ENCODE measurements at regions not wholly inside any gene's neighbourhood (a gene's known extent, or its start where the extent isn't known, plus 50 kb on each side); places are given as distances from the start of the nearest gene placed in this dataset.
A peak's percentile ranks its signal among the peaks of the same experiment; 100 is the strongest.
"Not testable (repeated sequence)": the region's sequence is repeated elsewhere in the genome, so short reads cannot be mapped to it uniquely, and the experiment has no call there.

DNA sequence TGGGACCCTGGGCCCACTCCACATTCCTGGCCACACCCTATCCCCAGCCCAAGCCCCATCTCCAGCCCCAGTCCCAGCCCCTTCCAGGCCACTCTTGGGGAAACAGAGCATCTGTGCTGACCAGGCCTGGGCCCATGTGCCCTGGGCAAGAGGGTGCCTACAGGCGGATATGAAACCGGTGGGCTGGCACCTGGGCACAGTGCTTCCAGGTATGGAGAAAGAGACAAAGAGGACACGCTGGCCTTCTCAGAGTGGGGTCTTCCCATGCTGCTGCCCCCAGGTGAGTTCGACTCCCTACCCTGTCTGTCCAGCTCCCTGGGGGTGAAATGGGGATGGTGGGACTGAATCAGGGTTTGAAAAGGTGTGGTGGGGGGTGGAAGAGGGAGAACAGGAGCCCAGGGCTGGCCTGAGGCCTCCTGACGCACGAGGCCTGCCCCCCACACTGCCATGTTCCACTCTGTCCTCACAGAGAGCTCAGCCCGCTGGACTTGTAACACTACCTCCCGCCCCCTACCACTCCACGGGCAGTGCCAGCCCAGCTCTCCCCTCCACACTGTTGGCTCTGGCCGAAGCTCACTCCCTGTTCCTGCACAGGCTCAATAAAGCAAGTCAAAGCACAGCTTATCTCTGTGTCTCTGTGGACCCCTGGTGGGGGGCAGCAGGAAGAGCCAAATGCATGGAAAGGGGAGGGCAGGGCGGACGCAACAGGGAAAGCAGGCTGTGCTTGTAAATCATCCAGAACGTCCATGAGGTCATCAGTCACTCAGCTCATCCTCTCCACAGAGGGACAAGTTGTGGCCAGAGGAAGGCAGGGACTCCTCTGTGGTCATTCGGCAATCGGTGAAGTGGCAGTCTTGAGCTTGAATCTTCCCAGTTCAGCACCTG is 71.1 kb upstream of the TMEM97 start:
- intact Hi-C loops (cut with DNase I): loop anchor here (5.0 to 10.0 kb wide), 2 partner anchors 363 to 441 kb away; no protein-coding TSS in a partner anchor
- DNase-seq: no peak

DNA sequence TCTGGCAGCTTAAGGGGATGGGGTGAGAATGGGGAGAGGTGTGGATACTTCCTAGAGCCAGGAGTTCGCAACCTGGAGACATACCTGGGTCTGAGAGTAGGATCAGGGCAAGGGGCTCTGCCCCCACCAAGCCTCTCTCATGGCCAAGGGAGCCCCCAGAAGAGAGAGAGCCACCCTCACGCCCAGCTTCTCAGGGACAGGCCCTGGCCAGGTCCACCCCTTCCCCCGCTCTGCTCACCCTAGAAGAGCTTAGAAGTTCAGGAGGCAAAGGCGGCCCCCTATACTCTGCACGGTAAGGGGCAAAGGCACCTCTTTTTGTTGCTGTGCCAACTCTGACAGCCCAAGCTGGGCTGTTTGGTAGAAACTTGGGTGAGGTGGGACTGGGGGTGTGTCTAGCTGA is 69.3 kb upstream of the TMEM97 start:
- intact Hi-C loops (cut with DNase I): loop anchor here (5.0 to 10.0 kb wide), 2 partner anchors 365 to 442 kb away; no protein-coding TSS in a partner anchor
- no peak for DNase-seq

DNA sequence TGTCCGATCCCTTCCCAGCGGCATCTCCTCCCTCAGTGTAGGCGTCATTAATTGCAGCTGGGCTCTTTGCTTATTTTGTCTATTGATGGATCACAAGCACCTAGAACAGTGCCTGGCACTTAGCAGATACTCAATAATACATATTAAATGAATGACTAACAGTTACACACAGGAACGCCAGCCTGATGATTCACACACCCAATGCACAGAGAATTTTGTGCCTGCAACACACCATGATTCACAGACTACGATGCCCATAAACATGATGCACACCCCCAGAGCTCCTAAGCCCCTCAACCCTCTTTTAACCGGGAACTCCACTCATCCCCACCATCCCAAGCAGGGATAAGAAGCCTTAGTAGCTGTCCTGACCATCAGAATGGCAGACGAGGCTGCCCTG is 66.6 kb upstream of the TMEM97 start:
- DNase-seq: no peak
- intact Hi-C loops (cut with DNase I): no loop called here

DNA sequence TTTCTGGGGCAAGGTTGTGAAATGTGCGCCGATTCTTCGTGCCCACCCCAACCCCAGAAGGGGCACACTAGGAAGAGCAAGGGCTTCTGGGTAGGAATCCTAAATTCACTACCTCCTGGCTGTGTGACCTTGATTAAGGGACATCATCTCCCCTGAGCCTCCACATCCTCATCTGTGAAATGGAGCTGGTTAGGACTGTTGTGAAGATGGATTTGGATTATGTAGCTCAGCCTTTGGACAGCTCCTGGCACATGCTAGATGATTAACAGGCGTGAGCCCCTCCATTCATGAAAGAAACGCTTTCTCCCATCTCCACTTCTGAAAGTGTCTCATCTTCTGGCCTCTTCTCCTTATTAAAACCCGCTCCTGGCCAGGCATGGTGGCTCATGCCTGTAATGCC is 65.3 kb upstream of the TMEM97 start:
- no peak for DNase-seq
- intact Hi-C loops (cut with DNase I): no loop called here

DNA sequence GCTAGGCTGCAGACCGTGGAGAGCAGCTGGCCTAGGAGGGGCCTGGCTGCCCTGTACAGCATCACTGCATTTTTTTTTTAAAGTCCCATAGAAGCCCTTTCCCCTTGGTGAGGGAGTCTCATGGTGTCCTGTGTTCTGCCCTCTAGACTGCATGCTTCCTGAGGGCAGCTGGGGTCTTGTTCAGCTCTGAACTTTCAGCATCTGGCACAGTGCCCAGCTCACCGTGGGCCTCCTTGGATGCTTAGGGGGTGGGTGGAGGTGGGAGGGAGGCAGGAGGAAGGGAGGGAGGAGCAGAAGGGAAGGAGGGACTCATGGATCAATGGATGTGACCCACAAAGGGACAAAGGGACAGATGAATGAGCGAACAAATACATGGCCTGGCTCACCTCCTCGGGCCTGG is 63.4 kb upstream of the TMEM97 start:
- intact Hi-C loops (cut with DNase I): no loop called here
- no peak for DNase-seq

DNA sequence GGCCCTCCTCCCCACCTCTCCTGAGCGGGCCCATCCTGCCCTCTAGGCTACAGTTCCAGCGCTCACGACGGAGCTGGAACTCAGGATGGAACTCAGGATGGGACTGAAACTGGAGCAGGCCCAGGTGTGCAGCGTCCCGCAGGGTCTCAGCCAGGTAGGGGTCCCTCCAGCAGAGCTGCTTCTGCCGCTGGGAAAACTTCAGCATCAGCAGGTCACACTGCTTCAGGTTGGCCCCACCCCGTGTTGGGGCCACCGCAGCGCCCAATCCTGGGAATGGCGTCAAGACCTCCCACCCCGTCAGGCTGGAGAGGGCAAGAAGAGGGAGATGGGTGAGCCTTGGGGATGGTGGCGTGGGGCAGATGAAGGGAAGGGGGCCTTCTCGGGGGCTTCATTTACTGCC is 62.6 kb upstream of the TMEM97 start:
- no peak for DNase-seq
- intact Hi-C loops (cut with DNase I): no loop called here

DNA sequence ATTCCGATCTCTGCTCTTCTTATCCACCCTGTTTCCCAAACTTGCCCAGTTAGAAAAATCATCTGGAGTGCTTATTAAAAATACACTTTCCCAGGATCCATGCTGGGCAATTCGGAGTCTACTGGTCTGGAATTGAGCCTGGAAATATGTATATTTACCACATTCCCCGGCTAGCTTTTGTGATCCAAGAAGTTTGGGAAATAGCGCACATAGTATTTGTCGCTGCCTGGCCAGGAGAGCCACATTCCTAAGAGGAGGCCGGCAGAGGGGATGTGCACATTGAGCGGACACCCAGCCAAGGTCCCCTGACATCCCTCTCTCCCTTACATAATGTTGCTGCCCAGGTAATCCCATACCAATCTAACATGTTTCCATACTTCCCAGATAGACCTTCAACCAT is 62.1 kb upstream of the TMEM97 start:
- intact Hi-C loops (cut with DNase I): no loop called here
- no peak for DNase-seq

DNA sequence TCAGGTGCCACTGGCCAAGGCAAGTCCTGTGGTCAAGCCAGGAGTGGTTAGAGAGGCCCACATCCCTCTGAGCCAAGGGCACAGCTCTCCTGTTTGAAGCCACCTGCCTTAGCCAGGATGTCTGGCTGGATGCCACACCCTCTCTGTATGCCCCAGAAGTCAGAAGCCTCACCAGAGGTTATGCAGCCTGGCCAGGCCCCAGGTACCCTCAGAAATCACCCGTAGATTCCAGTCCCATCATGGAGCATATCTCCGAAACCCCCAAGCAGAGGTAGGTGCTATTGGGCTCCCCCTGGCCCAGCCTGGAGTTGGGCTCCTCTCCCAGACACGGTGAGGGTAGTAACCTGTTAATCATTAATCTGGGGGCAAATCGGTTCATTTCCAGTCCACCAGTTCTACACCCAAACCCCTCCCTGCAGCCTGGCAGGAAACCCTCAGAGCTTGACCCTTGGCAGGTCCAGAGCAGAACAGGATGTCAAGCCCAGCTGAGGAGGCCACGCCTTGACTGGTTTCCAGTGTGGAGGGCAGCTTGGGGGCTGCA is 60.6 kb upstream of the TMEM97 start:
- intact Hi-C loops (cut with DNase I): no loop called here
- no peak for DNase-seq

DNA sequence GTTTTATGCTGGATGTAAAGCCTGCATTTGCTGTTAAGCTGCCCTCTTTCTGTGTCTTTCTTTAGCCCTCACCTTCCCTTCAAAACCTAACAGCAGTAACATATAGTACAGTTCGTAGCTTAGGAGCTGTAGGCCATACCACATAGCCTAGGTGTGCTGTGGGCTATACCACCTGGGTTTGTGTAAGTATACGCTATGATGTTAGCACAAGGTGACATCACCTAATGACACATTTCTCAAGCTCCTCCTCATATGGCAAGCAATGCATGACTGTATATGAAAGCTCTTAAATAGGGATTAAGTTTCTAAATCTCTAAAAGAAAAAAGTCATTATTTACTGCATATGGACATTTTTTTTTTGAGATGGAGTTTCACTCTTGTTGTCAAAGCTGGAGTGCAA is 57.8 kb upstream of the TMEM97 start:
- no peak for DNase-seq
- intact Hi-C loops (cut with DNase I): no loop called here

DNA sequence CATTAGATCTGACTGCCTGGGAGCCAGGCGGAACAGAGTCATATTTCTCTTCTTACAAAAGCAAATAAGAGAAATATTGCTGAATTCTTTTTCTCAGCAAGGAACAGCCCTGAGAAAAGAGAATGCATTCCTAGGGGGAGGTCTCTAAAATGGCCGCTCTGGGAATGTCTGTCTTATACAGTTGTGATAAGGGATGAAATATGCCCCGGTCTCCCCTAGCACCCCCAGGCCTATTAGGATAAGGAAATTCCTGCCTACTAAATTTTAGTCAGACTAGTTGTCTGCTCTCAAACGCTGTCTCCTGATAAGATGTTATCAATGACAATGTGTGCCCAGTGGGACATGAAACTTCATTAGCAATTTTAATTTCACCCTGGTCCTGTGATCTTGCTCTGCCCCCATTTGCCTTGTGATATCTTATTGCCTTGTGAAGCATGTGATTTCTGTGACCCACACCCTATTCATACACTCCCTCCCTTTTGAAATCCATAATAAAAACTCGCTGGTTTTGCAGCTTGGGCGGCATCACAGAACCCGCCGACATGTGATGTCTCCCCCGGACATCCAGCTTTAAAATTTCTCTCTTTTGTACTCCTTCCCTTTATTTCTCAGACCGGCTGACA is 56.8 kb upstream of the TMEM97 start:
- intact Hi-C loops (cut with DNase I); DNase-seq: not testable (repeated sequence)

DNA sequence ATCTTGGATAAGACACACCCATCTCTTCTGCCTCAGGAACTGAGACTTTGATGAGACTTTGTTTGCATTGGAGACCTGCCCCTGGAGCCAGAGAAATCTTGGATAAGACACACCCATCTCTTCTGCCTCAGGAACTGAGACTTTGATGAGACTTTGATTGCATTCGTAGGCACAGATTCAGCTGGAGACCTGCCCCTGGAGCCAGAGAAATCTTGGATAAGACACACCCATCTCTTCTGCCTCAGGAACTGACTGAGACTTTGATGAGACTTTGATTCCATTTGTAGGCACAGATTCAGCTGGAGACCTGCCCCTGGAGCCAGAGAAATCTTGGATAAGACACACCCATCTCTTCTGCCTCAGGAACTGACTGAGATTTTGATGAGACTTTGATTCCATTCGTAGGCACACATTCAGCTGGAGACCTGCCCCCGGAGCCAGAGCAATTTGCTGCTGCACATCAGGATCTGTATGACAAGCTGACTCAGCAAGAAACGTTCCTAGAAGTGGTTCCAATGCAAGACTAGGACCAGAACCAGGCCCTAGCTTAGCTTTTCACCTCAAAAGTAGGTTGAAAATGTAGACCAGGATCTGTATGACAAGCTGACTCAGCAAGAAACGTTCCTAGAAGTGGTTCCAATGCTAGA is 54.0 kb upstream of the TMEM97 start:
- intact Hi-C loops (cut with DNase I): not testable (repeated sequence)
- peak in 26 of 42 donors; percentile 5 to 85 (median 36) for DNase-seq

DNA sequence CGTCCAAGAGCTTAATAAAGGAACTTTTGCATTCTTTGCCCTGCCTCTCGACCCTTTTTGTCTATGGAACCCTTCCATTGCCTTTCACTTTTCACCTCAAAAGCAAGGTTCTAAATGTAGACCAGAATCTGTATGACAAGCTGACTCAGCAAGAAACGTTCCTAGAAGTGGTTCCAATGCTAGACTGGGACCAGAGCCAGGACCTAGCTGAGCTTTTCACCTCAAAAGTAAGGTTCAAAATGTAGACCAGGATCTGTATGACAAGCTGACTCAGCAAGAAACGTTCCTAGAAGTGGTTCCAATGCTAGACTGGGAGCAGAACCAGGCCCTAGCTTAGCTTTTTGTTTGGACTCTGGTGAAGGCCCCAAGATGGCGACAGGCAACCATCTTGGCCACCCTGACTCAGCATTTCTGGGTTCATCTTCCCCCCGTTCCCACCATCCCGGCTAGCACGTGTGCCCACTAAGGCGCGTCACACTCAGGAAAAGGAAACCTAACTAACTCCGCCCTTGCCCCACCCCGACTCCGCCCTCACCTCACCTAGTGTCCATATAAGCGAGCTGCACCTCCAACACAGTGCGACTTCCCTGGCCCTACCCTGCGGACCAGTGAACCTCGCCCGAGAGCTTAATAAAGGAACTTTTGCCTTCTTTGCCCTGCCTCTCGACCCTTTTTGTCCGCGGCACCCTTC is 53.0 kb upstream of the TMEM97 start:
- DNase-seq; intact Hi-C loops (cut with DNase I): not testable (repeated sequence)

DNA sequence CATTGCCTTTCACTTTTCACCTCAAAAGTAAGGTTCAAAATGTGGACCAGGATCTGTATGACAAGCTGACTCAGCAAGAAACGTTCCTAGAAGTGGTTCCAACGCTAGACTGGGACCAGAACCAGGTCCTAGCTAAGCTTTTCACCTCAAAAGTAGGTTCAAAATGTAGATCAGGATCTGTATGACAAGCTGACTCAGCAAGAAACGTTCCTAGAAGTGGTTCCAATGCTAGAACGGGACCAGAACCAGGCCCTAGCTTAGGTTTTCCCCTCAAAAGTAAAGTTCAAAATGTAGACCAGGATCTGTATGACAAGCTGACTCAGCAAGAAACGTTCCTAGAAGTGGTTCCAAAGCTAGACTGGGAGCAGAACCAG is 52.5 kb upstream of the TMEM97 start:
- DNase-seq; intact Hi-C loops (cut with DNase I): not testable (repeated sequence)

DNA sequence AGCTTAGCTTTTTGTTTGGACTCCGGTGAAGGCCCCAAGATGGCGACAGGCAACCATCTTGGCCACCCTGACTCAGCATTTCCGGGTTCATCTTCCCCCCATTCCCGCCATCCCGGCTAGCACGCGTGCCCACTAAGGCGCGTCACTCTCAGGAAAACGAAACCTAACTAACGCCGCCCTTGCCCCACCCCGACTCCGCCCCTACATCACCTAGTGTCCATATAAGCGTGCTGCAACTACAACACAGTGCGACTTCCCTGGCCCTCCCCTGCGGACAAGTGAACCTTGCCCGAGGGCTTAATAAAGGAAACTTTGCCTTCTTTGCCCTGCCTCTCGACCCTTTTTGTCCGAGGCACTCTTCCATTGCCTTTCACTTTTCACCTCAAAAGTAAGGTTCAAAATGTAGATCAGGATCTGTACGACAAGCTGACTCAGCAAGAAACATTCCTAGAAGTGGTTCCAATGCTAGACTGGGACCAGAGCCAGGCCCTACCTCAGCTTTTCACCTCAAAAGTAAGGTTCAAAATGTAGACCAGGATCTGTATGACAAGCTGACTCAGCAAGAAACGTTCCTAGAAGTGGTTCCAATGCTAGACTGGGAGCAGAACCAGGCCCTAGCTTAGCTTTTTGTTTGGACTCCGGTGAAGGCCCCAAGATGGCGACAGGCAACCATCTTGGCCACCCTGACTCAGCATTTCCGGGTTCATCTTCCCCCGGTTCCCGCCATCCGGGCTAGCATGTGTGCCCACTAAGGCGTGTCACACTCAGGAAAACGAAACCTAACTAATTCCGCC is 51.9 kb upstream of the TMEM97 start:
- DNase-seq; intact Hi-C loops (cut with DNase I): not testable (repeated sequence)

DNA sequence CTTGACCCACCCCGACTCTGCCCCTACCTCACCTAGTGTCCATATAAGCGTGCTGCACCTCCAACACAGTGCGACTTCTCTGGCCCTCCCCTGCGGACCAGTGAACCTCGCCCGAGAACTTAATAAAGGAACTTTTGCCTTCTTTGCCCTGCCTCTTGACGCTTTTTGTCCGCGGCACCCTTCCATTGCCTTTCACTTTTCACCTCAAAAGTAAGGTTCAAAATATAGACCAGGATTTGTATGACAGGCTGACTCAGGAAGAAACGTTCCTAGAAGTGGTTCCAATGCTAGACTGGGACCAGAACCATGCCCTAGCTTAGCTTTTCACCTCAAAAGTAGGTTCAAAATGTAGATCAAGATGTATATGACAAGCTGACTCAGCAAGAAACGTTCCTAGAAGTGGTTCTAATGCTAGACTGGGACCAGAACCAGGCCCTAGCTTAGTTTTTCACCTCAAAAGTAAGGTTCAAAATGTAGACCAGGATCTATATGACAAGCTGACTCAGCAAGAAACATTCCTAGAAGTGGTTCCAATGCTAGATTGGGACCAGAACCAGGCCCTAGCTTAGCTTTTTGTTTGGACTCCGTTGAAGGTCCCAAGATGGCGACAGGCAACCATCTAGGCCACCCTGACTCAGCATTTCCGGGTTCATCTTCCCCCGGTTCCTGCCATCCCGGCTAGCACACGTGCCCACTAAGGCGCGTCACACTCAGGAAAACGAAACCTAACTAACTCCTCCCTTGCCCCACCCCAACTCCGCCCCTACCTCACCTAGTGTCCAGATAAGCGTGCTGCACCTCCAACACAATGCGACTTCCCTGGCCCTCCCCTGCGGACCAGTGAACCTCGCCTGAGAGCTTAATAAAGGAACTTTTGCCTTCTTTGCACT is 51.0 kb upstream of the TMEM97 start:
- intact Hi-C loops (cut with DNase I): no loop called here
- no peak for DNase-seq

DNA sequence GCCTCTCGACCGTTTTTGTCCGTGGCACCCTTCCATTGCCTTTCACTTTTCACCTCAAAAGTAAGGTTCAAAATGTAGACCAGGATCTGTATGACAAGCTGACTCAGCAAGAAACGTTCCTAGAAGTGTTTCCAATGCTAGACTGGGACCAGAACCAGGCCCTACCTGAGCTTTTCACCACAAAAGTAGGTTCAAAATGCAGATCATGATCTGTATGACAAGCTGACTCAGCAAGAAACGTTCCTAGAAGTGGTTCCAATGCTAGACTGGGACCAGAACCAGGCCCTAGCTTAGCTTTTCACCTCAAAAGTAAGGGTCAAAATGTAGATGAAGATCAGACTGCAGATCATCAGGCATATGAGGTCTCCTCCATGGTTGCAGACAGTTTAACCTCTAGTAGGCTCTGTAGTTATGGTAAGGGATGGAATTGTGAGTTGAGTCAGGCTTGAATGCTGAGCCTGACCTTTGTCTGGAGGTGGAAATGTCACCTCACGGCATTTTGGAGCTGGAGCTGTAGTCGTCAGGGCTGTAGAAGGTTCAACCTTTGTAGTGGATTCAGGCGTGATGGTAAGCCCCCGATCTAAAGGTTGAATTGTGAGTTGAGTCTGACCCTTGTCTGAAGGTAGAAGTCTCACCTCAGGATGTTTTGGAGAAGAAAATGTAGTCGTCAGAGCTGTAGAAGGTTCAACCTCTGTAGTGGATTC is 50.2 kb upstream of the TMEM97 start:
- intact Hi-C loops (cut with DNase I): no loop called here
- DNase-seq: no peak
